SK-N-SH (cell line): ENCODE measurements at regions not wholly inside any gene's neighbourhood (a gene's known extent, or its start where the extent isn't known, plus 50 kb on each side); places are given as distances from the start of the nearest gene placed in this dataset.

Experiments used
- CTCF ChIA-PET: fragments of 300-600, 350-600 bp; formaldehyde crosslinking; extraction: SDS; loops from one replicate; lab custom pipeline; 2021; lab: Yijun Ruan, JAX
- POLR2A ChIA-PET: fragments of 350-600 bp; sonication (Branson Sonifier 250); formaldehyde crosslinking; extraction: SDS; loops from one replicate; lab custom pipeline; 2020; ENCODE audit warnings: antibody characterized with exemption, inconsistent platforms; lab: Yijun Ruan, JAX
- DNase-seq: peaks from one replicate; pipeline ENCODE4 v3.0.0; 2012
- H2AFZ ChIP-seq: fragments of 200-600 bp; sonication (generic); 2 replicates; pipeline ENCODE4 v1.8.1; 2016; ENCODE audit warnings: antibody characterized with exemption, mild to moderate bottlenecking, low read depth
- H3F3A ChIP-seq: fragments of 200-600 bp; sonication (generic); replicated peaks from 2 replicates; pipeline ENCODE3; 2016; ENCODE audit warnings: antibody characterized with exemption, mild to moderate bottlenecking; ENCODE audit not compliant: insufficient read depth
- H3K27ac ChIP-seq, 2 experiments: fragments of 200-500 bp in 1 of 2; fragments of 200-600 bp in 1 of 2; sonication (Bioruptor generic) in 1 of 2; sonication (generic), shearing (Covaris generic) in 1 of 2; 2 replicates each; pipeline versions ENCODE4 v1.5.1 to v1.6.1; 2014 to 2016; ENCODE audit warnings: low read depth in 2 of 2, inconsistent platforms in 1 of 2, low read length in 1 of 2, mild to moderate bottlenecking in 1 of 2, mixed read lengths in 1 of 2
- H3K27me3 ChIP-seq: fragments of 200-600 bp; sonication (generic), shearing (Covaris generic); 2 replicates; pipeline ENCODE4 v1.6.1; 2016; ENCODE audit warnings: mixed run types; ENCODE audit not compliant: insufficient read depth
- H3K36me3 ChIP-seq, 2 experiments: fragments of 200-500 bp in 1 of 2; fragments of 200-600 bp in 1 of 2; sonication (Bioruptor generic) in 1 of 2; sonication (generic) in 1 of 2; replicated peaks in 1 of 2; 2 replicates each; pipeline versions ENCODE3 to v1.5.1; 2014 to 2016; ENCODE audit warnings: low read length in 1 of 2, mild to moderate bottlenecking in 1 of 2; ENCODE audit not compliant: insufficient read depth in 2 of 2, control insufficient read depth in 1 of 2
- H3K4me1 ChIP-seq, 2 experiments: fragments of 200-500 bp in 1 of 2; fragments of 200-600 bp in 1 of 2; sonication (Bioruptor generic) in 1 of 2; sonication (generic), shearing (Covaris generic) in 1 of 2; 2 replicates each; pipeline versions ENCODE4 v1.5.1 to v1.6.1; 2014 to 2016; ENCODE audit warnings: low read depth in 1 of 2, low read length in 1 of 2, mixed run types in 1 of 2; ENCODE audit not compliant: insufficient read depth in 2 of 2, control insufficient read depth in 1 of 2
- H3K4me2 ChIP-seq: fragments of 200-600 bp; sonication (generic), shearing (Covaris generic); 2 replicates; pipeline ENCODE4 v1.6.1; 2017; ENCODE audit warnings: mixed run types
- H3K4me3 ChIP-seq, 2 experiments: fragments of 200-500 bp in 1 of 2; fragments of 200-600 bp in 1 of 2; sonication (Bioruptor generic) in 1 of 2; sonication (generic), shearing (Covaris generic) in 1 of 2; 2 replicates each; pipeline versions ENCODE4 v1.5.1 to v1.8.1; 2014 to 2016; ENCODE audit warnings: low read depth in 2 of 2, inconsistent platforms in 1 of 2, low read length in 1 of 2, mild to moderate bottlenecking in 1 of 2, mixed read lengths in 1 of 2, moderate library complexity in 1 of 2
- H3K79me2 ChIP-seq: fragments of 200-600 bp; sonication (generic); 2 replicates; pipeline ENCODE4 v1.8.1; 2017; ENCODE audit warnings: mild to moderate bottlenecking; ENCODE audit not compliant: insufficient read depth
- H3K9ac ChIP-seq: fragments of 200-600 bp; sonication (generic); 2 replicates; pipeline ENCODE4 v1.6.1; 2017; ENCODE audit warnings: mixed run types
- H3K9me2 ChIP-seq: fragments of 200-600 bp; sonication (generic); 2 replicates; pipeline ENCODE4 v1.6.1; 2017; ENCODE audit warnings: mixed run types
- H3K9me3 ChIP-seq: fragments of 200-600 bp; sonication (generic); 2 replicates; pipeline ENCODE4 v1.6.1; 2017; ENCODE audit warnings: mixed run types, mild to moderate bottlenecking, moderate library complexity
- H4K20me1 ChIP-seq: fragments of 200-600 bp; sonication (generic); 2 replicates; pipeline ENCODE4 v1.6.1; 2017; ENCODE audit warnings: mild to moderate bottlenecking, mixed run types; ENCODE audit not compliant: insufficient read depth
- EP300 ChIP-seq, 2 experiments: IDR thresholded peaks; 2 replicates each; pipeline versions ENCODE4 v1.4.0 to v1.6.1; 2012; ENCODE audit warnings: borderline replicate concordance in 1 of 2, low read depth in 1 of 2, low read length in 1 of 2
- GABPA ChIP-seq: IDR thresholded peaks from 2 replicates; pipeline ENCODE4 v1.4.0; 2012; ENCODE audit warnings: low read depth, mild to moderate bottlenecking
- GATA2 ChIP-seq: sonication (generic); formaldehyde crosslinking; IDR thresholded peaks from 2 replicates; pipeline ENCODE4 v1.5.0; 2020; ENCODE audit warnings: mild to moderate bottlenecking, missing genetic modification reagents
- JUND ChIP-seq: IDR thresholded peaks from 2 replicates; pipeline ENCODE4 v1.4.0; 2012
- RAD21 ChIP-seq: IDR thresholded peaks from 2 replicates; pipeline ENCODE4 v1.6.1; 2012; ENCODE audit warnings: mild to moderate bottlenecking, low read length
- SIN3A ChIP-seq: IDR thresholded peaks from 2 replicates; pipeline ENCODE4 v1.6.1; 2012; ENCODE audit warnings: low read depth, mild to moderate bottlenecking, low read length, moderate library complexity, borderline replicate concordance
- SMC3 ChIP-seq: IDR thresholded peaks from 2 replicates; pipeline ENCODE4 v1.6.1; 2012; ENCODE audit warnings: low read depth, low read length, improper control_type of control experiment
- YY1 ChIP-seq: IDR thresholded peaks from 2 replicates; pipeline ENCODE4 v1.4.0; 2012; ENCODE audit warnings: low read depth, mild to moderate bottlenecking
- WGBS: methylation state at CpG from one replicate; pipeline ENCODE4 v1.1.6; 2017; ENCODE audit warnings: low lambda C conversion rate; 5-methylcytosine and 5-hydroxymethylcytosine counted together
- TF ChIP-seq, protein P1 (sequence below): IDR thresholded peaks from 2 replicates; pipeline ENCODE4 v1.4.0; 2012; ENCODE audit warnings: low read depth, borderline replicate concordance

- H3K27ac ChIP-seq, result no peak overlapping the region
- no peak for DNase-seq
- ChIA-PET POLR2A (no interaction called here), CTCF (no interaction called here)
- H3K9ac ChIP-seq, result no peak overlapping the region
- 41% methylated on average over 9 of the region's 9 CpGs for WGBS
- H3K27me3 ChIP-seq, result peaks cover 22% of the 10 kb centered on the region
- no peak overlapping the region for H3K4me2 ChIP-seq
- H3K79me2 ChIP-seq, result no peaks in the 10 kb centered on the region
- TF ChIP-seq SIN3A (no peak), JUND (no peak), RAD21 (no peak), SMC3 (no peak), YY1 (no peak)
- TF ChIP-seq, protein P1, sequence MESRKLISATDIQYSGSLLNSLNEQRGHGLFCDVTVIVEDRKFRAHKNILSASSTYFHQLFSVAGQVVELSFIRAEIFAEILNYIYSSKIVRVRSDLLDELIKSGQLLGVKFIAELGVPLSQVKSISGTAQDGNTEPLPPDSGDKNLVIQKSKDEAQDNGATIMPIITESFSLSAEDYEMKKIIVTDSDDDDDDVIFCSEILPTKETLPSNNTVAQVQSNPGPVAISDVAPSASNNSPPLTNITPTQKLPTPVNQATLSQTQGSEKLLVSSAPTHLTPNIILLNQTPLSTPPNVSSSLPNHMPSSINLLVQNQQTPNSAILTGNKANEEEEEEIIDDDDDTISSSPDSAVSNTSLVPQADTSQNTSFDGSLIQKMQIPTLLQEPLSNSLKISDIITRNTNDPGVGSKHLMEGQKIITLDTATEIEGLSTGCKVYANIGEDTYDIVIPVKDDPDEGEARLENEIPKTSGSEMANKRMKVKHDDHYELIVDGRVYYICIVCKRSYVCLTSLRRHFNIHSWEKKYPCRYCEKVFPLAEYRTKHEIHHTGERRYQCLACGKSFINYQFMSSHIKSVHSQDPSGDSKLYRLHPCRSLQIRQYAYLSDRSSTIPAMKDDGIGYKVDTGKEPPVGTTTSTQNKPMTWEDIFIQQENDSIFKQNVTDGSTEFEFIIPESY, result no peak
- TF ChIP-seq, all 33 proteins: peak for 0
- Histone ChIP-seq H3K4me1 (no peaks in the 10 kb centered on the region), H3K36me3 (no peaks in the 10 kb centered on the region), H4K20me1 (no peaks in the 10 kb centered on the region), H2AFZ (no peak overlapping the region), H3K4me3 (no peak overlapping the region), H3K9me3 (peaks cover 11% of the 10 kb centered on the region; the same call in 1 of the 2 replicates), H3K9me2 (no peaks in the 10 kb centered on the region), H3F3A (no peaks in the 10 kb centered on the region)
Measured at GRCh38 chr1:38436006-38436405, 389.4 kb upstream of the POU3F1 start.

DNA sequence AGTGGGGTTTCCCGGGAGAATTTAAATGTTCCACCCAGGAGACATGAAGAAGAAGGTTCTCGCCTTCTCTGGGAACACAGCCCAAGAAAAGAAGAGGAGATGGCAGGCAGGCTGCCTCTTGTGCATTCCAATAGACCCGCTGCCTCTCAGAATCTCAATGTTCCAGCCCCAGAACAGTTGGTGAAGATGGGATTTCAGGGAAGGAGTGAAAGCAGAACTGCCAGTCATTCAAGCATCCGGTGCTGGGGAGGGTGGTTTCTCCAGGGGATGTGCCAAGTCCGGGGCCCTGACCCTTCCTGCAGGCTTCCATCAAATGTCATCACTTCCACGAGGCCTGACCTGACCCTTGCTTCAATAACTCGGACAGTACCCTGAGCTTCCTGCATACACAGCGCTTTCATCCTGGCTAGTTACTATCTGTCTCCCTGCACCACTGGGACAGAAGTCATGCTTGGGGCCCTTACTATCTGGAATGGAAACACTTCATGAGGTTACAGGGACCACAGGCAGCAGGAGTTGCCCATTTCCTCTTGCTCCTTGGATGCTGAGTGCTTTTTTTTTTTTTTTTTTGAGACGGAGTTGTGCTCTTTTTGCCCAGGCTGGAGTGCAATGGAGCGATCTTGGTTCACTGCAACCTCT, 386.6 kb upstream of the POU3F1 start:
- Histone ChIP-seq H3K4me1 (no peaks in the 10 kb centered on the region), H3F3A (no peaks in the 10 kb centered on the region), H3K36me3 (no peaks in the 10 kb centered on the region), H3K9me3 (peaks cover 2% of the 10 kb centered on the region; the same call in 1 of the 2 replicates), H3K79me2 (no peaks in the 10 kb centered on the region), H3K9ac (no peak overlapping the region), H3K4me2 (no peak overlapping the region), H3K27ac (no peak overlapping the region), H3K4me3 (no peak overlapping the region), H3K27me3 (peaks cover 22% of the 10 kb centered on the region), H2AFZ (no peak overlapping the region), H3K9me2 (no peaks in the 10 kb centered on the region), H4K20me1 (no peaks in the 10 kb centered on the region)
- ChIA-PET POLR2A (no interaction called here), CTCF (no interaction called here)
- TF ChIP-seq RAD21, result no peak
- TF ChIP-seq GATA2 (CRISPR knock-in tag), result no peak
- no peak for TF ChIP-seq EP300 (IDR thresholded peaks at IDR 0.05; ENCODE audit: borderline replicate concordance in 1 of 2, low read depth in 1 of 2, low read length in 1 of 2)
- no peak for TF ChIP-seq GABPA
- TF ChIP-seq, protein P1, result no peak
- no peak for DNase-seq
- WGBS, result 14% methylated on average over 9 of the region's 10 CpGs
